ENCODE measurements at regions not wholly inside any gene's neighbourhood (a gene's known extent, or its start where the extent isn't known, plus 50 kb on each side); places are given as distances from the start of the nearest gene placed in this dataset.

DNA sequence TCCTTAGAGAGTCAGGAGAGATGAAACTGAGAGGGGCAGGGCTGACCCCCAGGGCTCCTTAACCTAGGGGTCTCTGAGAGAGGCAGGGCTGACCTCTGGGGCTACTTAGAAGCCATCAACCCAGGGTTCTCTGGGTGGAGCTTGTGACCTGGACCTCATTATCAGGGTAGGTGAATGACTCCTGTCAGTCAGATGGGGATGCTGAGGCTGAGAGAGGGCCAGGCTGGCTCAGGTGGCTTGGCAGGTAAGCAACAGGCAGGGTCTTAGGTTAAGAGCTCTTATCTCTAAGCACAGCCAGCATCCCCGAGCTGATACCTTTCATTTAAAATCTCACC, 160.9 kb downstream of the PTPRU start:
- TF ChIP-seq, protein P1, sequence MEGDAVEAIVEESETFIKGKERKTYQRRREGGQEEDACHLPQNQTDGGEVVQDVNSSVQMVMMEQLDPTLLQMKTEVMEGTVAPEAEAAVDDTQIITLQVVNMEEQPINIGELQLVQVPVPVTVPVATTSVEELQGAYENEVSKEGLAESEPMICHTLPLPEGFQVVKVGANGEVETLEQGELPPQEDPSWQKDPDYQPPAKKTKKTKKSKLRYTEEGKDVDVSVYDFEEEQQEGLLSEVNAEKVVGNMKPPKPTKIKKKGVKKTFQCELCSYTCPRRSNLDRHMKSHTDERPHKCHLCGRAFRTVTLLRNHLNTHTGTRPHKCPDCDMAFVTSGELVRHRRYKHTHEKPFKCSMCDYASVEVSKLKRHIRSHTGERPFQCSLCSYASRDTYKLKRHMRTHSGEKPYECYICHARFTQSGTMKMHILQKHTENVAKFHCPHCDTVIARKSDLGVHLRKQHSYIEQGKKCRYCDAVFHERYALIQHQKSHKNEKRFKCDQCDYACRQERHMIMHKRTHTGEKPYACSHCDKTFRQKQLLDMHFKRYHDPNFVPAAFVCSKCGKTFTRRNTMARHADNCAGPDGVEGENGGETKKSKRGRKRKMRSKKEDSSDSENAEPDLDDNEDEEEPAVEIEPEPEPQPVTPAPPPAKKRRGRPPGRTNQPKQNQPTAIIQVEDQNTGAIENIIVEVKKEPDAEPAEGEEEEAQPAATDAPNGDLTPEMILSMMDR (IDR thresholded peaks at IDR 0.05; ENCODE audit: insufficient read depth, low read length, poor library complexity, severe bottlenecking) = no peak
- H3K4me3 ChIP-seq (ENCODE audit: low read depth, low read length) = no peak overlapping the region
- H3K36me3 ChIP-seq (ENCODE audit: control insufficient read depth, insufficient read depth, low read length) = no peaks in the 10 kb centered on the region
- DNase-seq (ENCODE audit: low read depth) = no peak
- peaks cover 3% of the 10 kb centered on the region for H3K27me3 ChIP-seq (ENCODE audit: control insufficient read depth, insufficient read depth, low read length)

- no peaks in the 10 kb centered on the region for H3K36me3 ChIP-seq (ENCODE audit: control insufficient read depth, insufficient read depth, low read length)
- no peak for DNase-seq (ENCODE audit: low read depth)
- TF ChIP-seq, protein P1 (IDR thresholded peaks at IDR 0.05; ENCODE audit: insufficient read depth, low read length, poor library complexity, severe bottlenecking) = peak; percentile 29
Observed at GRCh38 chr1:29396438-29397255, 160.3 kb downstream of the PTPRU start.

GRCh38 chr1:29395736-29396437, 159.6 kb downstream of the PTPRU start:
- H3K4me3 ChIP-seq (ENCODE audit: low read depth, low read length) = no peak overlapping the region
- no peaks in the 10 kb centered on the region for H3K36me3 ChIP-seq (ENCODE audit: control insufficient read depth, insufficient read depth, low read length)
- no peak for DNase-seq (ENCODE audit: low read depth)
- H3K27me3 ChIP-seq (ENCODE audit: control insufficient read depth, insufficient read depth, low read length) = peaks cover 7% of the 10 kb centered on the region
- TF ChIP-seq, protein P1 (IDR thresholded peaks at IDR 0.05; ENCODE audit: insufficient read depth, low read length, poor library complexity, severe bottlenecking) = no peak

More at GRCh38 chr1:29396438-29397255, 160.3 kb downstream of the PTPRU start:
- Histone ChIP-seq H3K27me3 (ENCODE audit: control insufficient read depth, insufficient read depth, low read length) (peaks cover 3% of the 10 kb centered on the region), H3K4me3 (ENCODE audit: low read depth, low read length) (no peak overlapping the region)

DNA sequence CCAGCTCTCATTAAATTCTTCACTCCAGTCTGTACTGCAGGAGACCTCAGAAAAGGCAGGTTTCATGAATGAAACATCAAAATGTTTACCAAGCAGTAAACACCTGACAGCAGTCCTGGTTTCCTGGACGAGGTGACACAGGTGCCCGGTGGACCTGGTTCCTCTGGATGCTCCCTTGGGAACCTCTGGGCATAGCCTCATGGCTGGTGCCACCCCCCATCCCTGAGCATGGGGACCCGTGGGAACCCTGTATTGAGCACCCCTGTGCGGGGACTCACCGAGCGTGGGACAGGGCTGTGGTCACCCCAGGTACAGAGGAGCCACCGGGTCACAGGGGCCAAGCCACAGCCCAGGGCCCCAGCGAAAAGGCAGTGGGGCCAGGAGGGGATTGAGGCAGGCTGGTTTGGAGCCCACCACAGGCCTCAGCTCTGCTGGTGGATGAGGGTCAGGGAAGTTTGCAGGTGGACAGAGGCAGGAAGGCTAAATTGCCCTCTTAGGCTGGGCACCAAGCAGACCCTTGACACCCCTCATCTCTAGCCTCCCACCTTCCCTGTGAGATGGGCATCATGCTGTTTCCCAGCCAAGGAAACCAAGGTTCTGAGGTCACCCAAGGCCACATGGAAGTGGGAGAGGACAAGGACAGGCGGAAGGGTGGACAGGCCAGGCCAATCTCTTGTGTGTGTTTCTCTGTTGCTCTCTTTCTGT, 158.4 kb downstream of the PTPRU start:
- TF ChIP-seq, protein P1 (IDR thresholded peaks at IDR 0.05; ENCODE audit: insufficient read depth, low read length, poor library complexity, severe bottlenecking) = no peak
- Histone ChIP-seq H3K36me3 (ENCODE audit: control insufficient read depth, insufficient read depth, low read length) (no peaks in the 10 kb centered on the region), H3K4me3 (ENCODE audit: low read depth, low read length) (no peak overlapping the region), H3K27me3 (ENCODE audit: control insufficient read depth, insufficient read depth, low read length) (peaks cover 13% of the 10 kb centered on the region)
- DNase-seq (ENCODE audit: low read depth) = no peak

- Histone ChIP-seq H3K4me3 (ENCODE audit: low read depth, low read length) (no peak overlapping the region), H3K27me3 (ENCODE audit: control insufficient read depth, insufficient read depth, low read length) (peaks cover 13% of the 10 kb centered on the region), H3K36me3 (ENCODE audit: control insufficient read depth, insufficient read depth, low read length) (no peaks in the 10 kb centered on the region)
- DNase-seq (ENCODE audit: low read depth) = no peak
- TF ChIP-seq, protein P1 (IDR thresholded peaks at IDR 0.05; ENCODE audit: insufficient read depth, low read length, poor library complexity, severe bottlenecking) = no peak
Observed at GRCh38 chr1:29393451-29393826, 157.1 kb downstream of the PTPRU start.

Measured in kidney epithelial cell (primary cell).